ENCODE measurements at regions not wholly inside any gene's neighbourhood (a gene's known extent, or its start where the extent isn't known, plus 50 kb on each side); places are given as distances from the start of the nearest gene placed in this dataset.

- H3K4me3 ChIP-seq (replicated peaks; ENCODE audit: insufficient read depth, low read length) = no peak overlapping the region
- TF ChIP-seq POLR2AphosphoS5 (IDR thresholded peaks at IDR 0.05; ENCODE audit: low read depth) (no peak), SPI1 (IDR thresholded peaks at IDR 0.05; ENCODE audit: borderline replicate concordance, low read depth) (peak; percentile 23; the same call in 1 of the 2 replicates)
- peak overlapping the region; percentile 29; the same call in 1 of the 2 replicates for H3K27ac ChIP-seq (replicated peaks)
- peak; percentile 84 to 90 for DNase-seq (ENCODE audit: low read depth in 1 of 2, low spot score in 1 of 2)
- no peaks in the 10 kb centered on the region for H3K27me3 ChIP-seq (ENCODE audit: insufficient read depth, poor library complexity, severe bottlenecking)
These were observed 76.5 kb downstream of the VCPKMT start for GRCh38 chr14:50039734-50040400.

GRCh38 chr14:50040401-50040775, 76.0 kb downstream of the VCPKMT start:
- DNase-seq (ENCODE audit: low read depth in 1 of 2, low spot score in 1 of 2) = peak in 1 of 2 experiments; percentile 44
- H3K27ac ChIP-seq (replicated peaks) = peak overlapping the region; percentile 29; the same call in 1 of the 2 replicates
- no peak overlapping the region for H3K4me3 ChIP-seq (replicated peaks; ENCODE audit: insufficient read depth, low read length)
- no peaks in the 10 kb centered on the region for H3K27me3 ChIP-seq (ENCODE audit: insufficient read depth, poor library complexity, severe bottlenecking)
- peak; percentile 93 for TF ChIP-seq SPI1 (IDR thresholded peaks at IDR 0.05; ENCODE audit: borderline replicate concordance, low read depth)
- no peak for TF ChIP-seq CTCF (IDR thresholded peaks at IDR 0.05; ENCODE audit: insufficient read depth, low read length)

GRCh38 chr14:50040895-50041465, 75.4 kb downstream of the VCPKMT start:
- TF ChIP-seq SPI1 (IDR thresholded peaks at IDR 0.05; ENCODE audit: borderline replicate concordance, low read depth) (no peak), REST (IDR thresholded peaks at IDR 0.05; ENCODE audit: insufficient replicate concordance, low read depth) (no peak), POLR2AphosphoS5 (IDR thresholded peaks at IDR 0.05; ENCODE audit: low read depth) (no peak), CTCF (IDR thresholded peaks at IDR 0.05; ENCODE audit: insufficient read depth, low read length) (no peak), GABPA (IDR thresholded peaks at IDR 0.05; ENCODE audit: low read depth) (no peak)
- Histone ChIP-seq H3K4me3 (replicated peaks; ENCODE audit: insufficient read depth, low read length) (no peak overlapping the region), H3K27me3 (ENCODE audit: insufficient read depth, poor library complexity, severe bottlenecking) (no peaks in the 10 kb centered on the region), H3K27ac (replicated peaks) (no peak overlapping the region)
- DNase-seq (ENCODE audit: low read depth in 1 of 2, low spot score in 1 of 2) = no peak

- no peak for TF ChIP-seq SPI1 (IDR thresholded peaks at IDR 0.05; ENCODE audit: borderline replicate concordance, low read depth)
- no peak for TF ChIP-seq POLR2AphosphoS5 (IDR thresholded peaks at IDR 0.05; ENCODE audit: low read depth)
- TF ChIP-seq CTCF (IDR thresholded peaks at IDR 0.05; ENCODE audit: insufficient read depth, low read length) = no peak
- TF ChIP-seq GABPA (IDR thresholded peaks at IDR 0.05; ENCODE audit: low read depth) = no peak
- TF ChIP-seq REST (IDR thresholded peaks at IDR 0.05; ENCODE audit: insufficient replicate concordance, low read depth) = no peak
- DNase-seq (ENCODE audit: low read depth in 1 of 2, low spot score in 1 of 2) = no peak
- no peak overlapping the region for H3K4me3 ChIP-seq (replicated peaks; ENCODE audit: insufficient read depth, low read length)
- H3K27ac ChIP-seq (replicated peaks) = no peak overlapping the region
- H3K27me3 ChIP-seq (ENCODE audit: insufficient read depth, poor library complexity, severe bottlenecking) = no peaks in the 10 kb centered on the region
These were observed 74.4 kb downstream of the VCPKMT start for GRCh38 chr14:50041980-50042379.
